ENCODE measurements at regions not wholly inside any gene's neighbourhood (a gene's known extent, or its start where the extent isn't known, plus 50 kb on each side); places are given as distances from the start of the nearest gene placed in this dataset.

GRCh38 chr1:48077795-48078222, 80.6 kb upstream of the TRABD2B start:
- ChIA-PET POLR2A (ENCODE audit: unreplicated experiment) (no interaction called here), CTCF (no interaction called here)
- Histone ChIP-seq H3K9me1 (ENCODE audit: insufficient read depth, low read length) (no peaks in the 10 kb centered on the region), H3K36me3 (ENCODE audit: control insufficient read depth, insufficient read depth, low read length) (no peaks in the 10 kb centered on the region), H4K20me1 (ENCODE audit: insufficient read depth, low read length) (no peaks in the 10 kb centered on the region), H4K8ac (ENCODE audit: low read depth in 2 of 2, low read length in 2 of 2) (no peak overlapping the region), H3K23ac (ENCODE audit: low read depth, low read length) (no peak overlapping the region), H2AK9ac (replicated peaks; ENCODE audit: low read depth, low read length, poor library complexity) (no peak overlapping the region), H2BK5ac (ENCODE audit: low read depth, low read length, poor library complexity, severe bottlenecking) (no peak overlapping the region), H3K79me1 (ENCODE audit: low read depth in 1 of 2, low read length in 2 of 2) (no peaks in the 10 kb centered on the region), H3K27ac (ENCODE audit: insufficient read depth, low read length) (no peak overlapping the region), H3K4me1 (ENCODE audit: control insufficient read depth, insufficient read depth, low read length) (no peaks in the 10 kb centered on the region), H3K56ac (ENCODE audit: extremely low read depth, insufficient read depth, low read length) (no peak overlapping the region), H2AFZ (replicated peaks; ENCODE audit: low read length, poor library complexity) (no peak overlapping the region), H3K18ac (ENCODE audit: low read depth, low read length) (no peak overlapping the region), H3K4ac (ENCODE audit: low read depth, low read length) (no peak overlapping the region), H4K5ac (ENCODE audit: low read depth, low read length) (no peak overlapping the region), H2AK5ac (ENCODE audit: low read depth, low read length) (no peak overlapping the region), H2BK15ac (ENCODE audit: low read depth, low read length) (no peak overlapping the region), H3K4me2 (ENCODE audit: low read depth, low read length) (no peak overlapping the region), H2BK20ac (ENCODE audit: low read depth, low read length) (no peak overlapping the region), H4K91ac (ENCODE audit: insufficient read depth, low read depth, low read length) (no peak overlapping the region), H3K14ac (replicated peaks; ENCODE audit: low read depth, low read length) (no peak overlapping the region), H2BK120ac (ENCODE audit: low read depth, low read length) (no peak overlapping the region), H3K9ac (ENCODE audit: low read depth, low read length) (no peak overlapping the region), H3K9me3 (ENCODE audit: control insufficient read depth, insufficient read depth, low read length) (no peaks in the 10 kb centered on the region), H3K27me3 (ENCODE audit: control insufficient read depth, insufficient read depth, low read length) (no peaks in the 10 kb centered on the region), H3K4me3 (ENCODE audit: insufficient read depth, low read depth, low read length) (no peak overlapping the region)
- no peak for TF ChIP-seq CHD1 (IDR thresholded peaks at IDR 0.05; ENCODE audit: low read depth, low read length)
- no peak for TF ChIP-seq RCOR1 (IDR thresholded peaks at IDR 0.05; ENCODE audit: insufficient replicate concordance, low read length)
- no CpG with 5 or more reads among the region's 5 CpGs for WGBS, 2 experiments (ENCODE audit: extremely low coverage in 2 of 2, insufficient read length in 1 of 2)
- in situ Hi-C loops (cut with MboI; ENCODE audit: low sequenced_read_pairs) (no loop called here), dilution Hi-C loops (cut with HindIII; ENCODE audit: low sequenced_read_pairs, unreplicated experiment) (no loop called here), intact Hi-C loops (cut with micrococcal nuclease) (no loop called here)
- BruUV-seq (replicated peaks), result no TSS peak
- no peak for ATAC-seq (ENCODE audit: low read depth)
- DNase-seq, result no peak

All from IMR-90 (cell line).